GM12892 (cell line): ENCODE measurements at regions not wholly inside any gene's neighbourhood (a gene's known extent, or its start where the extent isn't known, plus 50 kb on each side); places are given as distances from the start of the nearest gene placed in this dataset.

ENCODE experiments used
- POLR2A ChIP-seq: IDR thresholded peaks from 2 replicates; pipeline ENCODE4 v1.6.1; 2011; ENCODE audit warnings: low read depth, low read length, control low read depth
- POLR2AphosphoS5 ChIP-seq: IDR thresholded peaks from 2 replicates; pipeline ENCODE4 v1.6.1; 2011; ENCODE audit warnings: low read depth, low read length, control low read depth
- TAF1 ChIP-seq: IDR thresholded peaks from 2 replicates; pipeline ENCODE4 v1.6.1; 2011; ENCODE audit warnings: low read depth, mild to moderate bottlenecking, control low read depth, low read length, borderline replicate concordance

DNA sequence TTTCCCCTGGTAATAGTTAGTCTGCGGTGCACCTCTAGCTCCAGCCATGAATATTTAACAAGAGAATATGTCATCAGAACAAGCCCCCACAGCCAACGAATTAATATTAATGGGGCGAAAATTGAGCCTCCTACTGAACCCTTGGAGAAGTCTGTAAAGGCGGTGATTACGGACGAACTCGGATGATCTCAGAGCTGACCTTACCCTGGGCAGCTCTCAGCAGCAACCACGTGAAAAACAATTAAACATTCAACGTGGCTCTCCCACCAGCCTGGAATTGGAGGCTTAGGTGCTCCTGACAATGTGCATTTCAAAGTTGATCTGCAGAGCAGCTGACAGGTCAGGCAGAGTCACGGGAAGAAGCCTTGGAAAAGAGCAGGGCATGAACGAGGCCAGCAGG lies 407.6 kb upstream of the MYT1L start:
- TF ChIP-seq POLR2A (no peak), TAF1 (no peak), POLR2AphosphoS5 (no peak)
